ENCODE measurements at regions not wholly inside any gene's neighbourhood (a gene's known extent, or its start where the extent isn't known, plus 50 kb on each side); places are given as distances from the start of the nearest gene placed in this dataset.

- no peak for DNase-seq (ENCODE audit: low spot score)
- TF ChIP-seq CTCF (IDR thresholded peaks at IDR 0.05; ENCODE audit: borderline replicate concordance, control extremely low read depth, extremely low read depth, insufficient read depth, missing control alignments): no peak
- in situ Hi-C loops (cut with MboI; ENCODE audit: low sequenced_read_pairs, unreplicated experiment): no loop called here
Measured at GRCh38 chr6:140073456-140073855, 699.0 kb upstream of the CITED2 start.

- in situ Hi-C loops (cut with MboI; ENCODE audit: low sequenced_read_pairs, unreplicated experiment): no loop called here
- no peak for DNase-seq (ENCODE audit: low spot score)
- TF ChIP-seq CTCF (IDR thresholded peaks at IDR 0.05; ENCODE audit: borderline replicate concordance, control extremely low read depth, extremely low read depth, insufficient read depth, missing control alignments): no peak
Measured at GRCh38 chr6:140071601-140072062, 697.2 kb upstream of the CITED2 start.

- in situ Hi-C loops (cut with MboI; ENCODE audit: low sequenced_read_pairs, unreplicated experiment): no loop called here
- no peak for DNase-seq (ENCODE audit: low spot score)
- TF ChIP-seq CTCF (IDR thresholded peaks at IDR 0.05; ENCODE audit: borderline replicate concordance, control extremely low read depth, extremely low read depth, insufficient read depth, missing control alignments): no peak
Measured at GRCh38 chr6:140070846-140071473, 696.5 kb upstream of the CITED2 start.

GRCh38 chr6:140069576-140069975, 695.1 kb upstream of the CITED2 start:
- no peak for TF ChIP-seq CTCF (IDR thresholded peaks at IDR 0.05; ENCODE audit: borderline replicate concordance, control extremely low read depth, extremely low read depth, insufficient read depth, missing control alignments)
- in situ Hi-C loops (cut with MboI; ENCODE audit: low sequenced_read_pairs, unreplicated experiment): no loop called here

GRCh38 chr6:140068801-140069200, 694.4 kb upstream of the CITED2 start:
- TF ChIP-seq CTCF (IDR thresholded peaks at IDR 0.05; ENCODE audit: borderline replicate concordance, control extremely low read depth, extremely low read depth, insufficient read depth, missing control alignments): no peak
- in situ Hi-C loops (cut with MboI; ENCODE audit: low sequenced_read_pairs, unreplicated experiment): no loop called here
- no peak for DNase-seq (ENCODE audit: low spot score)

More at GRCh38 chr6:140069576-140069975, 695.1 kb upstream of the CITED2 start:
- DNase-seq (ENCODE audit: low spot score): no peak

- no peak for TF ChIP-seq CTCF (IDR thresholded peaks at IDR 0.05; ENCODE audit: borderline replicate concordance, control extremely low read depth, extremely low read depth, insufficient read depth, missing control alignments)
- in situ Hi-C loops (cut with MboI; ENCODE audit: low sequenced_read_pairs, unreplicated experiment): no loop called here
- no peak for DNase-seq (ENCODE audit: low spot score)
Measured at GRCh38 chr6:140064366-140064765, 689.9 kb upstream of the CITED2 start.
